OCI-LY7 (cell line): ENCODE measurements at regions not wholly inside any gene's neighbourhood (a gene's known extent, or its start where the extent isn't known, plus 50 kb on each side); places are given as distances from the start of the nearest gene placed in this dataset.

Experiments
- CTCF ChIP-seq: fragments of 200-600 bp; sonication (generic); conservative IDR thresholded peaks from 2 replicates; pipeline ENCODE4 v1.5.1; 2014; ENCODE audit warnings: mild to moderate bottlenecking, antibody characterized with exemption, low read length, moderate library complexity, mixed read lengths
- EZH2phosphoT487 ChIP-seq: fragments of 200-600 bp; sonication (generic); IDR thresholded peaks from 2 replicates; pipeline ENCODE4 v1.6.1; 2018; ENCODE audit warnings: low read depth, borderline replicate concordance, mild to moderate bottlenecking, mixed run types, antibody characterized with exemption, low read length, moderate library complexity, mixed read lengths

- TF ChIP-seq CTCF (no peak), EZH2phosphoT487 (no peak)
Observed at GRCh38 chr11:95713428-95713827, 76.2 kb downstream of the FAM76B start.
